Activated T-helper 17 cell treated with anti-CD3 and anti-CD28 coated beads, Interleukin-2, amount 50 U/mL, for 72 hours (primary cell): ENCODE measurements at regions not wholly inside any gene's neighbourhood (a gene's known extent, or its start where the extent isn't known, plus 50 kb on each side); places are given as distances from the start of the nearest gene placed in this dataset.
"Not testable (repeated sequence)": the region's sequence is repeated elsewhere in the genome, so short reads cannot be mapped to it uniquely, and the experiment has no call there.

Source experiments
- ATAC-seq: fragments of 150-1000 bp; cut with Tn5 transposase; replicated peaks from 2 replicates; pipeline ENCODE4 v1.10.0; 2021; ENCODE audit warnings: mild to moderate bottlenecking, moderate library complexity
- H3K27ac Mint-ChIP-seq: one replicate; pipeline ENCODE4 v1.8.0; 2022; ENCODE audit warnings: mixed read lengths
- H3K27me3 Mint-ChIP-seq: one replicate; pipeline ENCODE4 v1.8.0; 2022; ENCODE audit warnings: mixed read lengths
- H3K36me3 Mint-ChIP-seq: one replicate; pipeline ENCODE4 v1.8.0; 2022; ENCODE audit warnings: low read depth, mild to moderate bottlenecking, mixed read lengths
- H3K4me1 Mint-ChIP-seq: one replicate; pipeline ENCODE4 v1.8.0; 2022; ENCODE audit warnings: mixed read lengths
- H3K4me3 Mint-ChIP-seq: one replicate; pipeline ENCODE4 v1.8.0; 2022; ENCODE audit warnings: mild to moderate bottlenecking, mixed read lengths
- H3K9me3 Mint-ChIP-seq: one replicate; pipeline ENCODE4 v1.8.0; 2022; ENCODE audit warnings: mixed read lengths

GRCh38 chr1:157277281-157277680 lies 139.1 kb upstream of the ETV3 start:
- no peak overlapping the region for H3K4me3 Mint-ChIP-seq
- no peak for ATAC-seq
- no peaks in the 10 kb centered on the region for H3K36me3 Mint-ChIP-seq
- no peak overlapping the region for H3K27ac Mint-ChIP-seq
- no peaks in the 10 kb centered on the region for H3K4me1 Mint-ChIP-seq
- peaks cover 19% of the 10 kb centered on the region for H3K27me3 Mint-ChIP-seq
- H3K9me3 Mint-ChIP-seq = no peaks in the 10 kb centered on the region

- H3K27ac Mint-ChIP-seq = no peak overlapping the region
- no peak overlapping the region for H3K4me3 Mint-ChIP-seq
- no peak for ATAC-seq
- H3K27me3 Mint-ChIP-seq = peaks cover 9% of the 10 kb centered on the region
- no peaks in the 10 kb centered on the region for H3K4me1 Mint-ChIP-seq
- no peaks in the 10 kb centered on the region for H3K9me3 Mint-ChIP-seq
- H3K36me3 Mint-ChIP-seq = no peaks in the 10 kb centered on the region
Measured at GRCh38 chr1:157274698-157275534, 136.7 kb upstream of the ETV3 start.

GRCh38 chr1:157272729-157273524 lies 134.7 kb upstream of the ETV3 start:
- Mint-ChIP-seq H3K27me3 (peaks cover 7% of the 10 kb centered on the region), H3K4me3 (no peak overlapping the region), H3K36me3 (no peaks in the 10 kb centered on the region), H3K9me3 (no peaks in the 10 kb centered on the region), H3K4me1 (no peaks in the 10 kb centered on the region), H3K27ac (no peak overlapping the region)
- ATAC-seq = no peak

- no peak overlapping the region for H3K27ac Mint-ChIP-seq
- H3K36me3 Mint-ChIP-seq = no peaks in the 10 kb centered on the region
- no peak overlapping the region for H3K4me3 Mint-ChIP-seq
- ATAC-seq = no peak
- H3K4me1 Mint-ChIP-seq = no peaks in the 10 kb centered on the region
- no peaks in the 10 kb centered on the region for H3K9me3 Mint-ChIP-seq
- H3K27me3 Mint-ChIP-seq = peaks cover 7% of the 10 kb centered on the region
Measured at GRCh38 chr1:157272264-157272663, 134.1 kb upstream of the ETV3 start.

- Mint-ChIP-seq H3K9me3 (no peaks in the 10 kb centered on the region), H3K27ac (no peak overlapping the region), H3K4me1 (no peaks in the 10 kb centered on the region), H3K27me3 (peaks cover 7% of the 10 kb centered on the region), H3K36me3 (no peaks in the 10 kb centered on the region), H3K4me3 (no peak overlapping the region)
- no peak for ATAC-seq
Measured at GRCh38 chr1:157270705-157271274, 132.6 kb upstream of the ETV3 start.

- H3K9me3 Mint-ChIP-seq = no peaks in the 10 kb centered on the region
- no peak overlapping the region for H3K4me3 Mint-ChIP-seq
- ATAC-seq = no peak
- no peaks in the 10 kb centered on the region for H3K4me1 Mint-ChIP-seq
- H3K27ac Mint-ChIP-seq = no peak overlapping the region
- no peaks in the 10 kb centered on the region for H3K36me3 Mint-ChIP-seq
- H3K27me3 Mint-ChIP-seq = peaks cover 7% of the 10 kb centered on the region
Measured at GRCh38 chr1:157269656-157270375, 131.6 kb upstream of the ETV3 start.

GRCh38 chr1:157262891-157263290 lies 124.7 kb upstream of the ETV3 start:
- ATAC-seq = no peak
- H3K9me3 Mint-ChIP-seq = peaks cover 6% of the 10 kb centered on the region
- peaks cover 8% of the 10 kb centered on the region for H3K27me3 Mint-ChIP-seq
- no peaks in the 10 kb centered on the region for H3K4me1 Mint-ChIP-seq
- no peak overlapping the region for H3K27ac Mint-ChIP-seq
- H3K36me3 Mint-ChIP-seq = no peaks in the 10 kb centered on the region
- no peak overlapping the region for H3K4me3 Mint-ChIP-seq

GRCh38 chr1:157262422-157262821 lies 124.2 kb upstream of the ETV3 start:
- Mint-ChIP-seq H3K4me1 (no peaks in the 10 kb centered on the region), H3K9me3 (peaks cover 6% of the 10 kb centered on the region), H3K27me3 (peaks cover 8% of the 10 kb centered on the region), H3K27ac (no peak overlapping the region), H3K4me3 (no peak overlapping the region), H3K36me3 (no peaks in the 10 kb centered on the region)
- ATAC-seq = no peak

GRCh38 chr1:157255891-157256290 lies 117.7 kb upstream of the ETV3 start:
- H3K27me3 Mint-ChIP-seq = peaks cover 27% of the 10 kb centered on the region
- H3K4me3 Mint-ChIP-seq = not testable (repeated sequence)

GRCh38 chr1:157254183-157254582 lies 116.0 kb upstream of the ETV3 start:
- not testable (repeated sequence) for ATAC-seq, H3K9me3 Mint-ChIP-seq, H3K27ac Mint-ChIP-seq, H3K4me3 Mint-ChIP-seq, H3K4me1 Mint-ChIP-seq, H3K36me3 Mint-ChIP-seq
- H3K27me3 Mint-ChIP-seq = peaks cover 28% of the 10 kb centered on the region

More at GRCh38 chr1:157255891-157256290, 117.7 kb upstream of the ETV3 start:
- not testable (repeated sequence) for H3K27ac Mint-ChIP-seq, H3K36me3 Mint-ChIP-seq, H3K4me1 Mint-ChIP-seq, ATAC-seq, H3K9me3 Mint-ChIP-seq

GRCh38 chr1:157252473-157252872 lies 114.3 kb upstream of the ETV3 start:
- Mint-ChIP-seq H3K4me1 (no peaks in the 10 kb centered on the region), H3K27ac (no peak overlapping the region), H3K9me3 (no peaks in the 10 kb centered on the region), H3K4me3 (no peak overlapping the region), H3K27me3 (peaks cover 38% of the 10 kb centered on the region), H3K36me3 (no peaks in the 10 kb centered on the region)
- no peak for ATAC-seq

GRCh38 chr1:157249739-157250138 lies 111.5 kb upstream of the ETV3 start:
- Mint-ChIP-seq H3K4me1 (no peaks in the 10 kb centered on the region), H3K36me3 (no peaks in the 10 kb centered on the region), H3K27ac (no peak overlapping the region), H3K9me3 (peaks cover under 1% of the 10 kb centered on the region), H3K27me3 (peaks cover 52% of the 10 kb centered on the region), H3K4me3 (no peak overlapping the region)
- ATAC-seq = no peak

GRCh38 chr1:157249326-157249725 lies 111.1 kb upstream of the ETV3 start:
- Mint-ChIP-seq H3K4me3 (no peak overlapping the region), H3K27ac (no peak overlapping the region), H3K36me3 (no peaks in the 10 kb centered on the region), H3K27me3 (peaks cover 55% of the 10 kb centered on the region), H3K4me1 (no peaks in the 10 kb centered on the region), H3K9me3 (peaks cover 4% of the 10 kb centered on the region)
- peak; percentile 35 for ATAC-seq

- H3K9me3 Mint-ChIP-seq, H3K4me1 Mint-ChIP-seq, H3K4me3 Mint-ChIP-seq, ATAC-seq, H3K27ac Mint-ChIP-seq, H3K36me3 Mint-ChIP-seq: not testable (repeated sequence)
- H3K27me3 Mint-ChIP-seq = peaks cover 51% of the 10 kb centered on the region
Measured at GRCh38 chr1:157247764-157248049, 109.5 kb upstream of the ETV3 start.
